Loucy (cell line): ENCODE measurements at regions not wholly inside any gene's neighbourhood (a gene's known extent, or its start where the extent isn't known, plus 50 kb on each side); places are given as distances from the start of the nearest gene placed in this dataset.

Source experiments
- H2AFZ ChIP-seq: fragments of 200-600 bp; sonication (generic); 2 replicates; pipeline ENCODE4 v1.6.0; 2016; ENCODE audit warnings: antibody characterized with exemption, mild to moderate bottlenecking, low read length, moderate library complexity
- H3F3A ChIP-seq: fragments of 200-600 bp; 2 replicates; pipeline ENCODE4 v1.6.0; 2016; ENCODE audit warnings: antibody characterized with exemption, low read depth, mild to moderate bottlenecking
- H3K27me3 ChIP-seq: fragments of 200-600 bp; sonication (generic); 2 replicates; pipeline ENCODE4 v1.6.1; 2014; ENCODE audit warnings: low read length, mild to moderate bottlenecking; ENCODE audit not compliant: insufficient read depth, poor library complexity, severe bottlenecking
- H3K36me3 ChIP-seq: fragments of 200-600 bp; sonication (generic); 2 replicates; pipeline ENCODE4 v1.6.1; 2016; ENCODE audit warnings: low read length; ENCODE audit not compliant: insufficient read depth
- H3K4me1 ChIP-seq: fragments of 200-600 bp; sonication (generic); 2 replicates; pipeline ENCODE4 v1.5.1; 2014; ENCODE audit warnings: low read length, mild to moderate bottlenecking; ENCODE audit not compliant: insufficient read depth, poor library complexity, severe bottlenecking
- H3K4me2 ChIP-seq: fragments of 200-600 bp; sonication (generic); 2 replicates; pipeline ENCODE4 v1.6.0; 2014; ENCODE audit warnings: antibody characterized with exemption, low read length, low read depth, mild to moderate bottlenecking; ENCODE audit not compliant: poor library complexity, severe bottlenecking
- H3K4me3 ChIP-seq: fragments of 200-600 bp; sonication (generic); 2 replicates; pipeline ENCODE4 v1.5.1; 2014; ENCODE audit warnings: low read length, mild to moderate bottlenecking, mixed read lengths; ENCODE audit not compliant: poor library complexity, severe bottlenecking
- H3K79me2 ChIP-seq: fragments of 200-600 bp; sonication (generic); 2 replicates; pipeline ENCODE4 v1.6.1; 2014; ENCODE audit warnings: low read length; ENCODE audit not compliant: insufficient read depth
- H3K9ac ChIP-seq: fragments of 200-600 bp; sonication (generic); 2 replicates; pipeline ENCODE4 v1.6.0; 2014; ENCODE audit warnings: mild to moderate bottlenecking, low read depth, low read length, moderate library complexity; ENCODE audit not compliant: poor library complexity, severe bottlenecking
- H3K9me2 ChIP-seq: fragments of 200-600 bp; sonication (generic); replicated peaks from 2 replicates; pipeline ENCODE4 v1.6.1; 2016; ENCODE audit warnings: low read depth, low read length, mixed read lengths
- H3K9me3 ChIP-seq: fragments of 200-600 bp; sonication (generic); 2 replicates; pipeline ENCODE4 v1.6.1; 2014; ENCODE audit warnings: mild to moderate bottlenecking, antibody characterized with exemption, low read length, low read depth; ENCODE audit not compliant: insufficient read depth
- H4K20me1 ChIP-seq: fragments of 200-600 bp; sonication (generic); 2 replicates; pipeline ENCODE4 v1.6.0; 2014; ENCODE audit warnings: antibody characterized with exemption, low read length, mild to moderate bottlenecking; ENCODE audit not compliant: insufficient read depth, poor library complexity, severe bottlenecking
- CTCF ChIP-seq: fragments of 200-600 bp; sonication (generic); conservative IDR thresholded peaks from 2 replicates; pipeline ENCODE4 v1.5.1; 2014; ENCODE audit warnings: mild to moderate bottlenecking, antibody characterized with exemption, low read length
- EZH2phosphoT487 ChIP-seq: fragments of 200-600 bp; IDR thresholded peaks from 2 replicates; pipeline ENCODE4 v1.6.1; 2018; ENCODE audit warnings: antibody characterized with exemption, mild to moderate bottlenecking, moderate library complexity, borderline replicate concordance

GRCh38 chr5:44443172-44443571 is 54.0 kb upstream of the FGF10 start:
- no peak overlapping the region for H3K4me3 ChIP-seq
- H3K27me3 ChIP-seq = no peaks in the 10 kb centered on the region
- H3K9ac ChIP-seq = no peak overlapping the region
- no peaks in the 10 kb centered on the region for H3K79me2 ChIP-seq
- H3K36me3 ChIP-seq = no peaks in the 10 kb centered on the region
- H2AFZ ChIP-seq = no peak overlapping the region
- H3K4me2 ChIP-seq = no peak overlapping the region
- no peaks in the 10 kb centered on the region for H3K4me1 ChIP-seq
- no peaks in the 10 kb centered on the region for H4K20me1 ChIP-seq
- H3F3A ChIP-seq = no peaks in the 10 kb centered on the region
- TF ChIP-seq CTCF = no peak
- no peak for TF ChIP-seq EZH2phosphoT487
- no peaks in the 10 kb centered on the region for H3K9me2 ChIP-seq
- H3K9me3 ChIP-seq = no peaks in the 10 kb centered on the region

- H3K4me2 ChIP-seq = no peak overlapping the region
- H2AFZ ChIP-seq = no peak overlapping the region
- H3K9me3 ChIP-seq = no peaks in the 10 kb centered on the region
- H3K79me2 ChIP-seq = no peaks in the 10 kb centered on the region
- no peaks in the 10 kb centered on the region for H3K4me1 ChIP-seq
- no peaks in the 10 kb centered on the region for H3K9me2 ChIP-seq
- no peaks in the 10 kb centered on the region for H3K36me3 ChIP-seq
- TF ChIP-seq EZH2phosphoT487 (no peak), CTCF (no peak)
- no peaks in the 10 kb centered on the region for H3F3A ChIP-seq
- H3K9ac ChIP-seq = no peak overlapping the region
- no peaks in the 10 kb centered on the region for H3K27me3 ChIP-seq
- H3K4me3 ChIP-seq = no peak overlapping the region
- H4K20me1 ChIP-seq = no peaks in the 10 kb centered on the region
Observed at GRCh38 chr5:44441460-44441859, 52.2 kb upstream of the FGF10 start.

GRCh38 chr5:44440186-44440585 is 51.0 kb upstream of the FGF10 start:
- Histone ChIP-seq H3K9me2 (no peaks in the 10 kb centered on the region), H3F3A (no peaks in the 10 kb centered on the region), H3K9ac (no peak overlapping the region), H3K4me3 (no peak overlapping the region), H2AFZ (no peak overlapping the region), H3K4me2 (no peak overlapping the region), H3K36me3 (no peaks in the 10 kb centered on the region), H3K9me3 (no peaks in the 10 kb centered on the region), H3K4me1 (no peaks in the 10 kb centered on the region), H4K20me1 (no peaks in the 10 kb centered on the region), H3K79me2 (no peaks in the 10 kb centered on the region), H3K27me3 (no peaks in the 10 kb centered on the region)
- TF ChIP-seq CTCF = no peak
- TF ChIP-seq EZH2phosphoT487 = no peak
